Stomach (tissue), 8 donors: ENCODE measurements at regions not wholly inside any gene's neighbourhood (a gene's known extent, or its start where the extent isn't known, plus 50 kb on each side); places are given as distances from the start of the nearest gene placed in this dataset.

Source experiments
- DNase-seq, 2 donors: peaks; one replicate each; pipeline versions ENCODE4 v3.0.0 to v3.0.0-alpha.2; 2013 to 2019
- H3K27ac ChIP-seq, 5 donors: fragments of 200-600 bp in 4 of 5; sonication (generic) in 4 of 5; one replicate each; pipeline ENCODE4 v1.5.1; 2013 to 2019; ENCODE audit warnings: mild to moderate bottlenecking in 1 of 5, moderate library complexity in 1 of 5
- H3K27me3 ChIP-seq, 3 donors: fragments of 200-600 bp; sonication (generic); one replicate each; pipeline ENCODE4 v1.5.1; 2017 to 2019; ENCODE audit warnings: mixed run types in 1 of 3
- H3K36me3 ChIP-seq, 4 donors: fragments of 200-600 bp; sonication (generic); 1 replicate in 3 of 4; 2 replicates in 1 of 4; pipeline ENCODE4 v1.5.1; 2016 to 2019
- H3K4me1 ChIP-seq, 4 donors: fragments of 200-600 bp; sonication (generic); one replicate each; pipeline ENCODE4 v1.5.1; 2016 to 2019
- H3K4me3 ChIP-seq, 4 donors: fragments of 200-600 bp; sonication (generic) in 3 of 4; one replicate each; pipeline ENCODE4 v1.5.1; 2016 to 2019; ENCODE audit warnings: mild to moderate bottlenecking in 1 of 4
- H3K9me3 ChIP-seq, 4 donors: fragments of 200-600 bp; sonication (generic); one replicate each; pipeline ENCODE4 v1.5.1; 2016 to 2019
- CTCF ChIP-seq, 7 experiments: fragments of 450-650 bp in 4 of 7; fragments of 200-600 bp in 3 of 7; sonication (generic) in 3 of 7; IDR thresholded peaks; one replicate each; pipeline ENCODE4 v1.5.1; 2016 to 2019; ENCODE audit warnings: antibody characterized with exemption in 7 of 7, control low read depth in 2 of 7, mild to moderate bottlenecking in 1 of 7
- EP300 ChIP-seq: sonication (generic); formaldehyde crosslinking; IDR thresholded peaks from one replicate; pipeline ENCODE4 v1.6.1; 2017; ENCODE audit warnings: antibody characterized with exemption
- POLR2A ChIP-seq, 4 donors: fragments of 450-650 bp; IDR thresholded peaks; one replicate each; pipeline ENCODE4 v1.6.1; 2016; ENCODE audit warnings: antibody characterized with exemption in 4 of 4, control low read depth in 2 of 4, mild to moderate bottlenecking in 1 of 4, moderate library complexity in 1 of 4
- POLR2AphosphoS5 ChIP-seq, 3 donors: sonication (generic); formaldehyde crosslinking; IDR thresholded peaks; one replicate each; pipeline ENCODE4 v1.6.1; 2016; ENCODE audit warnings: antibody characterized with exemption in 3 of 3
- WGBS, 5 donors: extraction: QIAGEN DNeasy Blood & Tissue Kit in 3 of 5; methylation state at CpG; one replicate each; pipeline versions ENCODE4 v1.1.5 to v1.1.7; 2013 to 2018; 5-methylcytosine and 5-hydroxymethylcytosine counted together
- intact Hi-C: fragments of 100-400 bp; cut with DNase I; formaldehyde crosslinking; loops from one replicate; pipeline ENCODE4 v1.15.1; 2023; ENCODE audit warnings: low total_unique reads
- donor health status: healthy with polysubstance abuse.
- donor health status: Bipolar disorder and iron deficiency.
- donor health status: healthy.

- intact Hi-C loops, result no loop called here
- Histone ChIP-seq H3K4me3 (no peak overlapping the region), H3K9me3 (peaks cover 0 to 7% (median 0%) of the 10 kb centered on the region in 4 donors), H3K27me3 (no peaks in the 10 kb centered on the region), H3K36me3 (no peaks in the 10 kb centered on the region), H3K27ac (peak overlapping the region in 1 of 5 donors; percentile 57), H3K4me1 (no peaks in the 10 kb centered on the region)
- WGBS, 5 donors, result 0% methylated on average over 1 of the region's 1 CpG; no CpG with 5 or more reads in 1 of the 5 donors
- no peak for DNase-seq
- TF ChIP-seq POLR2AphosphoS5 (IDR thresholded peaks at IDR 0.05), result no peak
- no peak for TF ChIP-seq CTCF (IDR thresholded peaks at IDR 0.05)
- TF ChIP-seq EP300, result no peak
- no peak for TF ChIP-seq POLR2A (IDR thresholded peaks at IDR 0.05)
Observed at GRCh38 chr7:106405697-106406141, 120.9 kb upstream of the NAMPT start.

GRCh38 chr7:106402898-106403297 is 118.1 kb upstream of the NAMPT start:
- Histone ChIP-seq H3K9me3 (peaks cover 0 to 7% (median 0%) of the 10 kb centered on the region in 4 donors), H3K27me3 (no peaks in the 10 kb centered on the region), H3K4me3 (no peak overlapping the region), H3K36me3 (no peaks in the 10 kb centered on the region), H3K27ac (no peak overlapping the region), H3K4me1 (no peaks in the 10 kb centered on the region)
- 70 to 90% (median 81%) methylated on average over 1 of the region's 1 CpG for WGBS, 5 donors
- no peak for DNase-seq
- intact Hi-C loops, result no loop called here
- no peak for TF ChIP-seq POLR2A (IDR thresholded peaks at IDR 0.05)
- TF ChIP-seq POLR2AphosphoS5 (IDR thresholded peaks at IDR 0.05), result no peak

GRCh38 chr7:106400923-106401322 is 116.1 kb upstream of the NAMPT start:
- TF ChIP-seq POLR2A (IDR thresholded peaks at IDR 0.05) (no peak), EP300 (no peak), POLR2AphosphoS5 (IDR thresholded peaks at IDR 0.05) (no peak), CTCF (IDR thresholded peaks at IDR 0.05) (no peak)
- H3K4me1 ChIP-seq, result no peaks in the 10 kb centered on the region
- H3K27ac ChIP-seq, result no peak overlapping the region
- no peaks in the 10 kb centered on the region for H3K27me3 ChIP-seq
- no peaks in the 10 kb centered on the region for H3K36me3 ChIP-seq
- peaks cover 0 to 7% (median 0%) of the 10 kb centered on the region in 4 donors for H3K9me3 ChIP-seq
- no peak overlapping the region for H3K4me3 ChIP-seq
- intact Hi-C loops, result no loop called here
- 65 to 90% (median 88%) methylated on average over 3 of the region's 3 CpGs for WGBS, 5 donors
- DNase-seq, result no peak

GRCh38 chr7:106398786-106399185 is 114.0 kb upstream of the NAMPT start:
- TF ChIP-seq EP300 (no peak), CTCF (IDR thresholded peaks at IDR 0.05) (no peak), POLR2A (IDR thresholded peaks at IDR 0.05) (no peak), POLR2AphosphoS5 (IDR thresholded peaks at IDR 0.05) (no peak)
- Histone ChIP-seq H3K4me1 (no peaks in the 10 kb centered on the region), H3K36me3 (no peaks in the 10 kb centered on the region), H3K27ac (no peak overlapping the region), H3K27me3 (no peaks in the 10 kb centered on the region), H3K9me3 (peaks cover 0 to 4% (median 0%) of the 10 kb centered on the region in 4 donors), H3K4me3 (no peak overlapping the region)
- no peak for DNase-seq
- intact Hi-C loops, result no loop called here

- no peak for TF ChIP-seq POLR2AphosphoS5 (IDR thresholded peaks at IDR 0.05)
- TF ChIP-seq POLR2A (IDR thresholded peaks at IDR 0.05), result no peak
- no peak for TF ChIP-seq EP300
- no peak for TF ChIP-seq CTCF (IDR thresholded peaks at IDR 0.05)
- Histone ChIP-seq H3K4me1 (no peaks in the 10 kb centered on the region), H3K9me3 (no peaks in the 10 kb centered on the region), H3K36me3 (no peaks in the 10 kb centered on the region), H3K27ac (no peak overlapping the region), H3K4me3 (no peak overlapping the region), H3K27me3 (no peaks in the 10 kb centered on the region)
- intact Hi-C loops, result no loop called here
- 84 to 97% (median 93%) methylated on average over 5 of the region's 5 CpGs for WGBS, 5 donors
- DNase-seq, result no peak
Observed at GRCh38 chr7:106397994-106398393, 113.2 kb upstream of the NAMPT start.
